GM19324 (cell line): ENCODE measurements at regions not wholly inside any gene's neighbourhood (a gene's known extent, or its start where the extent isn't known, plus 50 kb on each side); places are given as distances from the start of the nearest gene placed in this dataset.

Experiments
- ATAC-seq: cut with Tn5 transposase; IDR thresholded peaks from one replicate; pipeline ENCODE4 v1.9.1; 2021; ENCODE audit warnings: mild to moderate bottlenecking, moderate library complexity; ENCODE audit not compliant: unreplicated experiment, low FRiP score

GRCh38 chr4:179803857-179804256, 2361.6 kb upstream of the AGA start:
- no peak for ATAC-seq

GRCh38 chr4:179804440-179804839, 2362.2 kb upstream of the AGA start:
- ATAC-seq: no peak

- ATAC-seq: no peak
These were observed 2375.1 kb upstream of the AGA start for GRCh38 chr4:179817317-179817716.

- no peak for ATAC-seq
These were observed 2381.1 kb upstream of the AGA start for GRCh38 chr4:179823342-179823741.

GRCh38 chr4:179831274-179831673, 2389.0 kb upstream of the AGA start:
- no peak for ATAC-seq

- no peak for ATAC-seq
These were observed 2394.2 kb upstream of the AGA start for GRCh38 chr4:179836179-179837075.

GRCh38 chr4:179843370-179843769, 2399.8 kb upstream of the TENM3 start:
- no peak for ATAC-seq

GRCh38 chr4:179855469-179855868, 2387.7 kb upstream of the TENM3 start:
- ATAC-seq: no peak

- no peak for ATAC-seq
These were observed 2385.0 kb upstream of the TENM3 start for GRCh38 chr4:179858221-179858620.

GRCh38 chr4:179867300-179867878, 2375.8 kb upstream of the TENM3 start:
- no peak for ATAC-seq

GRCh38 chr4:179871726-179872125, 2371.5 kb upstream of the TENM3 start:
- no peak for ATAC-seq

- ATAC-seq: no peak
These were observed 2370.4 kb upstream of the TENM3 start for GRCh38 chr4:179872755-179873154.

GRCh38 chr4:179880756-179881155, 2362.4 kb upstream of the TENM3 start:
- ATAC-seq: no peak

GRCh38 chr4:179894066-179894778, 2349.0 kb upstream of the TENM3 start:
- ATAC-seq: no peak

GRCh38 chr4:179919587-179919986, 2323.6 kb upstream of the TENM3 start:
- no peak for ATAC-seq

- no peak for ATAC-seq
These were observed 2315.7 kb upstream of the TENM3 start for GRCh38 chr4:179927473-179927872.

GRCh38 chr4:179941911-179942310, 2301.3 kb upstream of the TENM3 start:
- no peak for ATAC-seq

GRCh38 chr4:179976777-179977176, 2266.4 kb upstream of the TENM3 start:
- no peak for ATAC-seq

- ATAC-seq: no peak
These were observed 2265.8 kb upstream of the TENM3 start for GRCh38 chr4:179977378-179977777.

GRCh38 chr4:179981161-179981560, 2262.0 kb upstream of the TENM3 start:
- no peak for ATAC-seq

GRCh38 chr4:179989975-179990374, 2253.2 kb upstream of the TENM3 start:
- no peak for ATAC-seq
